ENCODE measurements at regions not wholly inside any gene's neighbourhood (a gene's known extent, or its start where the extent isn't known, plus 50 kb on each side); places are given as distances from the start of the nearest gene placed in this dataset.
"Not testable (repeated sequence)": the region's sequence is repeated elsewhere in the genome, so short reads cannot be mapped to it uniquely, and the experiment has no call there.

GRCh38 chr12:90208379-90208778 lies 499.7 kb upstream of the ATP2B1 start:
- TF ChIP-seq CTCF, POLR2A (IDR thresholded peaks at IDR 0.05): not testable (repeated sequence)

Data from heart left ventricle (tissue), 13 donors.